ENCODE measurements at regions not wholly inside any gene's neighbourhood (a gene's known extent, or its start where the extent isn't known, plus 50 kb on each side); places are given as distances from the start of the nearest gene placed in this dataset.
"Not testable (repeated sequence)": the region's sequence is repeated elsewhere in the genome, so short reads cannot be mapped to it uniquely, and the experiment has no call there.

DNA sequence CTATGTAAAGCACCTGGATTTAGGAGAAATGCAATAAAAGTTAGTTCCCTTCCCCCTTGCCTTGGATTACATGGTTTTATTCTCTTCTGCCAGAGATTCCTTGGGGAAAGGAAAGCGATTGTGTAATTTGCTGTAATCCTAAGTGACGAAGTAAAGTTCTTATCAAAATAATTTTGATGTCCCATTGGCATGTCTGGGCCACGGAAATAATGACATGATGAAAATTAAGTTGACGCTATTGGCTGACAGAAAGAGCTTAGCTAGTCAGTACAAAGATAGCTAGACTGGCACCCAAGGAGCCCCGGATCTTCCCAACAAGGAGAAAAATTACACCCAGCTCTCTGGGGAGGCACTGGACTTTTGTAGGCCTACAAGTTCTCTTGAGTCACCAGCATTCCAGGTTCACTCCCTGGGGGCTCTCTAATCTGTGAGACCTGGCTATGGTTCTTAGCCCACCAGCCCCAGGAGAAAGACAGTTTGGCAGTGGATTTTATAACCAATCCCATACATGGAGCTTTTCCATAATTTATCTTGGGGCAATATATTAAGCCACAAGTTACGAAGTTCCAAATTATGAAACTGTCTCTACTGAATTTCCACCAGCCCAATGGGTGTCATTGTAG is 59.9 kb downstream of the FOXA2 start:
- H3K27ac ChIP-seq: no peak overlapping the region
- 68 to 69% methylated on average over 6 of the region's 6 CpGs for WGBS, 2 donors
- H3K4me3 ChIP-seq: no peak overlapping the region
- no peaks in the 10 kb centered on the region for H3K27me3 ChIP-seq
- no peaks in the 10 kb centered on the region for H3K36me3 ChIP-seq
- H3K4me1 ChIP-seq: no peaks in the 10 kb centered on the region
- ATAC-seq (ENCODE audit: low FRiP score in 2 of 2) (no peak), DNase-seq (no peak)
- TF ChIP-seq EP300 (IDR thresholded peaks at IDR 0.05) (no peak), POLR2AphosphoS5 (IDR thresholded peaks at IDR 0.05) (no peak), POLR2A (IDR thresholded peaks at IDR 0.05) (no peak)
- TF ChIP-seq, protein P1, sequence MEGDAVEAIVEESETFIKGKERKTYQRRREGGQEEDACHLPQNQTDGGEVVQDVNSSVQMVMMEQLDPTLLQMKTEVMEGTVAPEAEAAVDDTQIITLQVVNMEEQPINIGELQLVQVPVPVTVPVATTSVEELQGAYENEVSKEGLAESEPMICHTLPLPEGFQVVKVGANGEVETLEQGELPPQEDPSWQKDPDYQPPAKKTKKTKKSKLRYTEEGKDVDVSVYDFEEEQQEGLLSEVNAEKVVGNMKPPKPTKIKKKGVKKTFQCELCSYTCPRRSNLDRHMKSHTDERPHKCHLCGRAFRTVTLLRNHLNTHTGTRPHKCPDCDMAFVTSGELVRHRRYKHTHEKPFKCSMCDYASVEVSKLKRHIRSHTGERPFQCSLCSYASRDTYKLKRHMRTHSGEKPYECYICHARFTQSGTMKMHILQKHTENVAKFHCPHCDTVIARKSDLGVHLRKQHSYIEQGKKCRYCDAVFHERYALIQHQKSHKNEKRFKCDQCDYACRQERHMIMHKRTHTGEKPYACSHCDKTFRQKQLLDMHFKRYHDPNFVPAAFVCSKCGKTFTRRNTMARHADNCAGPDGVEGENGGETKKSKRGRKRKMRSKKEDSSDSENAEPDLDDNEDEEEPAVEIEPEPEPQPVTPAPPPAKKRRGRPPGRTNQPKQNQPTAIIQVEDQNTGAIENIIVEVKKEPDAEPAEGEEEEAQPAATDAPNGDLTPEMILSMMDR (IDR thresholded peaks at IDR 0.05): no peak
- H3K9me3 ChIP-seq: no peaks in the 10 kb centered on the region

DNA sequence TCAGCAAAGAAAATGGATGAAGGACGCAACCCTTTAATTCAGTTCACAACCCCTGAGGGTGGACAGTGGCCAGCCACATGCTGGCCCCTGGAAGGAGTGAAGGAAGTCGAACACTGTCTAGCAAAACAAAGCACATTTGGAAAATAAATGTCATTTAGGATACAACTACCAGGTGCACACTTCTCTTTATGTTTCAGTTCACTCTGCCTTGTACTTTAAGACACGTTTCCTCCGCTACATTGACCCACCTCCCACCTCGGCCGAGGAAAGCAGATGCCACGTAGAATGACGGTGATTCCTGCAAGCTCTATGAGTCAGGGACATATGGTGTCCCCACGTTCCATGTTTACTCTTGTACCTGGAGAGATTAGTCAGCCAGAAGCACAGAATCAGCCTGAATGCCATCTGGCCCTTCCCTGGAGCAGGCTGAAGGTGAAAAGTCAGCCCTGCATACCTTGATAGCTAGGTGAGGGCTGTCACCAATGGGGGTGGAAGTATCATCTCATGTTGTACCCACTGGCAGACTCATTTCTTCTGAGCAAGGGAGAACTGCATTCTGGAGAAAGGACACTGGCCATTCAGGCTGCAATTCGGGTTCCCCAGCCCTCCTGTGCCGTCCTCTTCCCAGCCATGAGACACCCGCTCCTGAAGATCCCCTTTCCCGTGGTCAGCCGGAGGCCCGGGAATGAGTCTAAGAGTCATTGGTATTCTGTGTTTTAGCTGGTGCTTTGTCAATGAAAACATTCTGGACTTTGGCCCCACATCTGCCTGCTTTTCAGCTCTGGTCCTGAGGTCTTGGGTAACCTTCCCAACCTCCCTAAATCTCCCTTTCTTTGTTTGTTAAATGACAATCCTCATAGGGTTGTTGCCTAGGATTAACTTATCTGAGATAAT is 60.6 kb downstream of the FOXA2 start:
- 88% methylated on average over 13 to 15 of the region's 15 CpGs for WGBS, 2 donors
- TF ChIP-seq EP300 (IDR thresholded peaks at IDR 0.05): no peak
- TF ChIP-seq POLR2AphosphoS5 (IDR thresholded peaks at IDR 0.05): no peak
- TF ChIP-seq, protein P1 (IDR thresholded peaks at IDR 0.05): no peak
- TF ChIP-seq POLR2A (IDR thresholded peaks at IDR 0.05): no peak
- no peaks in the 10 kb centered on the region for H3K36me3 ChIP-seq
- DNase-seq (no peak), ATAC-seq (ENCODE audit: low FRiP score in 2 of 2) (peak in 1 of 2 donors; percentile 54)
- no peak overlapping the region for H3K27ac ChIP-seq
- H3K4me3 ChIP-seq: no peak overlapping the region
- no peaks in the 10 kb centered on the region for H3K4me1 ChIP-seq
- no peaks in the 10 kb centered on the region for H3K9me3 ChIP-seq
- no peaks in the 10 kb centered on the region for H3K27me3 ChIP-seq

DNA sequence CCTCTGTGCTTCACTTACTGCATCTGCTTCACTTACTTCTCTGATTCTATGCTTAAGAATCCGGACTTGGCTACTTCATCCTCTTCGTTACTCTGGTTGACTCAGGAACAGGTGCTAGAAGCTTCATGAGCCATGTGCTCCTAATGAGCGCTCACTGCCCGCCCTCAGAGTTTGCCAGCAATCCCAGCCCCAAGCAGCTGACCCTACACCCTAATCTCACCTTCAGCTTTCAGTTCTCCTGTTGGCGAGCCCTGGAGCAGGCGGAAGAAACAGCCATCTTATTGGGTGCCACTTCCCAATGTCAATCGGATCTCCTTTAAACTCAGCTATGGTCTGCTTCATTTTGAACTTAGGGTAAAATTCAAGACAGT is 61.3 kb downstream of the FOXA2 start:
- DNase-seq (no peak), ATAC-seq (ENCODE audit: low FRiP score in 2 of 2) (no peak)
- H3K27ac ChIP-seq: no peak overlapping the region
- no peak overlapping the region for H3K4me3 ChIP-seq
- H3K36me3 ChIP-seq: no peaks in the 10 kb centered on the region
- 88 to 89% methylated on average over 7 of the region's 7 CpGs for WGBS, 2 donors
- no peaks in the 10 kb centered on the region for H3K4me1 ChIP-seq
- TF ChIP-seq POLR2A (IDR thresholded peaks at IDR 0.05): no peak
- TF ChIP-seq, protein P1 (IDR thresholded peaks at IDR 0.05): no peak
- no peak for TF ChIP-seq POLR2AphosphoS5 (IDR thresholded peaks at IDR 0.05)
- TF ChIP-seq EP300 (IDR thresholded peaks at IDR 0.05): no peak
- no peaks in the 10 kb centered on the region for H3K9me3 ChIP-seq
- no peaks in the 10 kb centered on the region for H3K27me3 ChIP-seq

DNA sequence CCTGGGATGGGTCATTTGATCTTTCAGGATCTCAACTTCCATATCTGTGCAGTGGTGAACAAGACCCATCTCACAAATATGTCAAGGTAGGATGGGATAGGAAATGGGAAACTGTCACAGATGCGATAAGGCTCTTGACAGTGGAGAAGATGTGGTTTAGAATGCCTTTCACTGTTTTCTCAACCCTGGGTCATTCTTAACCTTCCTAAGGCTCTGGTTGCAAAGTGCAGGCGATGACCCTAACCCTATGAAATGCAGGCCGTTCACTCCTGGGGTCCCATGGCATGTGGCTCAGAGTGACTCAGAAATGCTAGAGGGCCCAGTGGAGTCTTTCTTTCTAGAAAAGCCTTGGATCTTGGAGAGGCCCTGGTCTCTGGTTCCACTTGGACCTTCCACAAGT is 61.7 kb downstream of the FOXA2 start:
- TF ChIP-seq POLR2A (IDR thresholded peaks at IDR 0.05) (no peak), POLR2AphosphoS5 (IDR thresholded peaks at IDR 0.05) (no peak), EP300 (IDR thresholded peaks at IDR 0.05) (no peak)
- TF ChIP-seq, protein P1 (IDR thresholded peaks at IDR 0.05): no peak
- 88 to 92% methylated on average over 3 of the region's 3 CpGs for whole genome bisulfite sequencing, 2 donors
- H3K36me3 ChIP-seq: no peaks in the 10 kb centered on the region
- H3K27me3 ChIP-seq: no peaks in the 10 kb centered on the region
- H3K4me3 ChIP-seq: no peak overlapping the region
- ATAC-seq (ENCODE audit: low FRiP score in 2 of 2) (no peak), DNase-seq (no peak)
- H3K9me3 ChIP-seq: no peaks in the 10 kb centered on the region
- H3K27ac ChIP-seq: no peak overlapping the region
- H3K4me1 ChIP-seq: no peaks in the 10 kb centered on the region

DNA sequence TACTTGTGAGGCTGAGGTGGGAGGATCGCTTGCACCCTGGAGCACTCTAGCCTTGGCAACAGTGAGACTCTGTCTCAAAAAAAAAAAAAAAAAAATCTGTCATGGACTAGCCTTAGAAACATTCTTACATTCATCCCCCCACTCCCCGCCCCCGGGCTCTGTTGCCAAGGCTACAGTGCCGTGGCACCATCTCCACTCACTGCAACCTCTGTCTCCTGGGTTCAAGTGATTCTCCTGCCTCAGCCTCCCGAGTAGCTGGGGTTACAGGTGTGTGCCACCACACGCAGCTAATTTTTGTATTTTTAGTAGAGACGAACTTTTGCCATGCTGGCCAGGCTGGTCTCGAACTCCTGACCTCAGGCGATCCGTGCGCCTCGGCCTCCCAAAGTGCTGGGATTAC is 62.4 kb downstream of the FOXA2 start:
- H3K27me3 ChIP-seq; H3K36me3 ChIP-seq; H3K27ac ChIP-seq; H3K4me1 ChIP-seq; ATAC-seq (ENCODE audit: low FRiP score in 2 of 2); H3K4me3 ChIP-seq; H3K9me3 ChIP-seq: not testable (repeated sequence)
- peak in 1 of 2 donors; percentile 22 for DNase-seq
- 86 to 93% methylated on average over 12 of the region's 12 CpGs for WGBS, 2 donors

All from upper lobe of left lung (tissue), 6 donors.